BLaER1 (cell line): ENCODE measurements at regions not wholly inside any gene's neighbourhood (a gene's known extent, or its start where the extent isn't known, plus 50 kb on each side); places are given as distances from the start of the nearest gene placed in this dataset.
A peak's percentile ranks its signal among the peaks of the same experiment; 100 is the strongest.

Experiments
- H3K27ac ChIP-seq: shearing (Covaris generic); formaldehyde crosslinking; 2 replicates; pipeline ENCODE4 v1.8.1; 2022
- H3K27me3 ChIP-seq: shearing (Covaris generic); formaldehyde crosslinking; 2 replicates; pipeline ENCODE4 v1.8.1; 2022
- H3K36me3 ChIP-seq: shearing (Covaris generic); formaldehyde crosslinking; 2 replicates; pipeline ENCODE4 v1.8.1; 2022
- H3K4me1 ChIP-seq: shearing (Covaris generic); formaldehyde crosslinking; 2 replicates; pipeline ENCODE4 v1.8.1; 2022
- H3K4me2 ChIP-seq: shearing (Covaris generic); formaldehyde crosslinking; 2 replicates; pipeline ENCODE4 v1.8.1; 2022
- H3K4me3 ChIP-seq: shearing (Covaris generic); formaldehyde crosslinking; 2 replicates; pipeline ENCODE4 v1.8.1; 2022
- H3K9ac ChIP-seq: shearing (Covaris generic); formaldehyde crosslinking; 2 replicates; pipeline ENCODE4 v1.8.1; 2022
- H3K9me3 ChIP-seq: shearing (Covaris generic); formaldehyde crosslinking; 2 replicates; pipeline ENCODE4 v1.8.1; 2022
- H4K20me1 ChIP-seq: shearing (Covaris generic); formaldehyde crosslinking; 2 replicates; pipeline ENCODE4 v1.8.1; 2022
- Cebpa-rat ChIP-seq: shearing (Covaris generic); IDR thresholded peaks from 2 replicates; pipeline ENCODE4 v1.8.1; 2022

GRCh38 chr1:29677028-29678024 lies 441.0 kb downstream of the PTPRU start:
- Histone ChIP-seq H4K20me1 (no peaks in the 10 kb centered on the region), H3K9ac (no peak overlapping the region), H3K4me2 (peak overlapping the region; percentile 30)

GRCh38 chr1:29676496-29676895 lies 440.2 kb downstream of the PTPRU start:
- no peaks in the 10 kb centered on the region for H4K20me1 ChIP-seq
- no peak overlapping the region for H3K9ac ChIP-seq
- H3K27ac ChIP-seq: no peak overlapping the region
- H3K4me1 ChIP-seq: peaks cover 43% of the 10 kb centered on the region
- H3K36me3 ChIP-seq: no peaks in the 10 kb centered on the region
- no peak overlapping the region for H3K4me3 ChIP-seq
- TF ChIP-seq Cebpa-rat: no peak
- H3K4me2 ChIP-seq: peak overlapping the region; percentile 60; the same call in 1 of the 2 replicates
- H3K27me3 ChIP-seq: no peaks in the 10 kb centered on the region
- H3K9me3 ChIP-seq: no peaks in the 10 kb centered on the region

More at GRCh38 chr1:29677028-29678024, 441.0 kb downstream of the PTPRU start:
- Histone ChIP-seq H3K4me1 (peaks cover 44% of the 10 kb centered on the region), H3K27me3 (no peaks in the 10 kb centered on the region), H3K4me3 (no peak overlapping the region), H3K9me3 (no peaks in the 10 kb centered on the region), H3K27ac (no peak overlapping the region), H3K36me3 (no peaks in the 10 kb centered on the region)
- TF ChIP-seq Cebpa-rat: no peak

DNA sequence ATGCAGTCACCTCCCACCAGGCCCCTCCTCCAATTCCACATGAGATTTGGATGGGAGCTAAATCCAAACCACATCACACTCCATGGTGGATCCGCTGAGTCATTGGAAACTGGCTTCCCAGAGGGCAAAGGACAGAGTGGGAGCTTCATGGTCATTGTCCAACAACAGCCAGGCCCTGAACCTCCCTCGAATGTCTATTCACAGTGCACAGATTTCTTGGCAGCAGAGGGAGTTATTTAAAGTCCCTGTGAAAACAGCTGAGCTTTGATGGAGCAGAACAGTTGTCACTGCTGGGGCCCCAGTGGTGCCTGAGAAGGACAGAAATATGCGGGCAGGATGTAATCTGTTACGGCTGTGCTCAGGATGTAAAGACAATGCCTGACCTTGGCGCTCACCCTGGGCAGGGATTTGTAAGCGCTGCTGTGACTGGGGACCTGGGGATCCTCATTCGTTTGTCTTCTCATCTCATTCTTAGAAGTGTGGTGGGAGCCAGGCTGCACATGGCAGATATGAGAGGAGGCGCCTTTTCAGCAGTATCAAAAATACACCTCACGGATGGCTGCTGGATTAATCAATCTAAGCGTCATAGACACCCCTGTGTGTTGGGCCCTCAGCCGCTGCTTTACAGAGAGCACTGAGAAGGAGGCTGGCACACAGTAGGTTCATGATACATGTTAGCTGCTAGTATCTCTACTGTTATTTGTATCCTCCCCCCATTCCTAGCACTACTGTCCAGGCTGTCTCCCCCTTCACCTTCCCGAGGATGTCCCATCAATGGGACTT lies 439.4 kb downstream of the PTPRU start:
- Histone ChIP-seq H4K20me1 (no peaks in the 10 kb centered on the region), H3K36me3 (no peaks in the 10 kb centered on the region), H3K4me3 (no peak overlapping the region), H3K9ac (no peak overlapping the region), H3K4me1 (peaks cover 35% of the 10 kb centered on the region), H3K27ac (no peak overlapping the region), H3K9me3 (no peaks in the 10 kb centered on the region), H3K27me3 (no peaks in the 10 kb centered on the region), H3K4me2 (peak overlapping the region; percentile 60)
- no peak for TF ChIP-seq Cebpa-rat

- TF ChIP-seq Cebpa-rat: no peak
- H3K9ac ChIP-seq: no peak overlapping the region
- no peaks in the 10 kb centered on the region for H4K20me1 ChIP-seq
- H3K36me3 ChIP-seq: no peaks in the 10 kb centered on the region
- H3K4me3 ChIP-seq: no peak overlapping the region
- H3K4me1 ChIP-seq: peaks cover 33% of the 10 kb centered on the region
- H3K27ac ChIP-seq: no peak overlapping the region
- H3K9me3 ChIP-seq: no peaks in the 10 kb centered on the region
- no peaks in the 10 kb centered on the region for H3K27me3 ChIP-seq
- peak overlapping the region; percentile 60 for H3K4me2 ChIP-seq
These were observed 438.5 kb downstream of the PTPRU start for GRCh38 chr1:29674627-29675326.

- no peak for TF ChIP-seq Cebpa-rat
- H3K27me3 ChIP-seq: no peaks in the 10 kb centered on the region
- no peak overlapping the region for H3K4me2 ChIP-seq
- H3K9me3 ChIP-seq: no peaks in the 10 kb centered on the region
- H3K4me3 ChIP-seq: no peak overlapping the region
- H3K36me3 ChIP-seq: no peaks in the 10 kb centered on the region
- H3K9ac ChIP-seq: no peak overlapping the region
- H3K27ac ChIP-seq: no peak overlapping the region
- H4K20me1 ChIP-seq: no peaks in the 10 kb centered on the region
- H3K4me1 ChIP-seq: peaks cover 33% of the 10 kb centered on the region
These were observed 437.6 kb downstream of the PTPRU start for GRCh38 chr1:29673669-29674626.

DNA sequence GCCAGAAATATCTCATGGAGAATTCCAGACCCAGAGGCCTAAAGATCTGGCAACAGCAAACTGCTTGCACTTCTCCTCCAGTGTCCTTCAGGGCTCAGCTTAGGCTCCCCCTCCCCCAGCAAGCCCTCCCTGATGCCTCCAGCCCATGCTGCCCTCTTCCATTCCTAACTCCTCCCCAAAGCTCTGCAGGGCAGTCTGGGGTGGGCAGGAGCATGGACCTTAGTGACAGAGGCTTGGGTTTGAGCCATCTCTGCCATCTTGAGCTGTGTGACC lies 436.8 kb downstream of the PTPRU start:
- no peaks in the 10 kb centered on the region for H3K36me3 ChIP-seq
- no peaks in the 10 kb centered on the region for H3K27me3 ChIP-seq
- no peaks in the 10 kb centered on the region for H4K20me1 ChIP-seq
- TF ChIP-seq Cebpa-rat: no peak
- H3K9ac ChIP-seq: no peak overlapping the region
- H3K4me3 ChIP-seq: no peak overlapping the region
- H3K9me3 ChIP-seq: no peaks in the 10 kb centered on the region
- no peak overlapping the region for H3K27ac ChIP-seq
- H3K4me2 ChIP-seq: no peak overlapping the region
- peaks cover 33% of the 10 kb centered on the region for H3K4me1 ChIP-seq

- no peak overlapping the region for H3K27ac ChIP-seq
- no peaks in the 10 kb centered on the region for H4K20me1 ChIP-seq
- no peak overlapping the region for H3K4me3 ChIP-seq
- no peak overlapping the region for H3K9ac ChIP-seq
- H3K27me3 ChIP-seq: no peaks in the 10 kb centered on the region
- H3K4me2 ChIP-seq: no peak overlapping the region
- no peaks in the 10 kb centered on the region for H3K9me3 ChIP-seq
- no peaks in the 10 kb centered on the region for H3K36me3 ChIP-seq
- no peak for TF ChIP-seq Cebpa-rat
- H3K4me1 ChIP-seq: peaks cover 31% of the 10 kb centered on the region
These were observed 436.3 kb downstream of the PTPRU start for GRCh38 chr1:29672416-29673227.

- Histone ChIP-seq H3K27ac (no peak overlapping the region), H3K4me2 (no peak overlapping the region), H3K9ac (no peak overlapping the region), H3K4me3 (no peak overlapping the region), H3K27me3 (no peaks in the 10 kb centered on the region), H3K36me3 (no peaks in the 10 kb centered on the region), H3K9me3 (no peaks in the 10 kb centered on the region), H4K20me1 (no peaks in the 10 kb centered on the region), H3K4me1 (peaks cover 22% of the 10 kb centered on the region)
- no peak for TF ChIP-seq Cebpa-rat
These were observed 435.4 kb downstream of the PTPRU start for GRCh38 chr1:29671446-29672356.
